Neural progenitor cell (in vitro differentiated cells): ENCODE measurements at regions not wholly inside any gene's neighbourhood (a gene's known extent, or its start where the extent isn't known, plus 50 kb on each side); places are given as distances from the start of the nearest gene placed in this dataset.

Experiments used
- DNase-seq: peaks from one replicate; pipeline ENCODE4 v3.0.0-alpha.2; 2016; ENCODE audit warnings: low spot score
- H2AFZ ChIP-seq: fragments of 200-600 bp; sonication (generic); replicated peaks from 2 replicates; pipeline ENCODE4 v1.6.1; 2016; ENCODE audit warnings: antibody characterized with exemption
- H3F3A ChIP-seq: fragments of 200-600 bp; sonication (generic); 2 replicates; pipeline ENCODE4 v1.6.1; 2016; ENCODE audit warnings: antibody characterized with exemption, low read depth
- H3K27ac ChIP-seq: fragments of 200-600 bp; sonication (generic); 2 replicates; pipeline ENCODE4 v1.5.1; 2016; ENCODE audit warnings: mild to moderate bottlenecking
- H3K27me3 ChIP-seq: fragments of 200-600 bp; sonication (generic); 2 replicates; pipeline ENCODE4 v1.6.1; 2016; ENCODE audit warnings: mild to moderate bottlenecking, moderate library complexity
- H3K36me3 ChIP-seq: fragments of 200-600 bp; sonication (generic); 2 replicates; pipeline ENCODE4 v1.5.1; 2016
- H3K4me1 ChIP-seq: fragments of 200-600 bp; sonication (generic); 2 replicates; pipeline ENCODE4 v1.6.1; 2016; ENCODE audit warnings: mixed run types
- H3K4me2 ChIP-seq: fragments of 200-600 bp; sonication (generic); 2 replicates; pipeline ENCODE4 v1.6.1; 2016
- H3K4me3 ChIP-seq: fragments of 200-600 bp; sonication (generic); 2 replicates; pipeline ENCODE4 v1.5.1; 2016
- H3K79me2 ChIP-seq: fragments of 200-600 bp; sonication (generic); 2 replicates; pipeline ENCODE4 v1.6.1; 2016; ENCODE audit warnings: low read depth
- H3K9ac ChIP-seq: fragments of 200-600 bp; sonication (generic); 2 replicates; pipeline ENCODE4 v1.6.1; 2016
- H3K9me3 ChIP-seq: fragments of 200-600 bp; sonication (generic); 2 replicates; pipeline ENCODE4 v1.5.1; 2016; ENCODE audit warnings: low read depth
- H4K20me1 ChIP-seq: fragments of 200-600 bp; sonication (generic); 2 replicates; pipeline ENCODE4 v1.6.1; 2016; ENCODE audit warnings: low read depth
- H3K27ac Mint-ChIP-seq: 3 replicates; pipeline ENCODE4 v1.8.0; 2021; ENCODE audit warnings: mixed read lengths
- H3K27me3 Mint-ChIP-seq: 2 replicates; pipeline ENCODE4 v1.8.0; 2022; ENCODE audit warnings: low read depth, mild to moderate bottlenecking, inconsistent platforms, moderate library complexity, mixed read lengths; ENCODE audit not compliant: insufficient read depth
- H3K36me3 Mint-ChIP-seq: 3 replicates; pipeline ENCODE4 v1.8.0; 2021; ENCODE audit warnings: mixed read lengths
- H3K4me1 Mint-ChIP-seq: 3 replicates; pipeline ENCODE4 v1.8.0; 2021; ENCODE audit warnings: mixed read lengths
- H3K4me3 Mint-ChIP-seq: 3 replicates; pipeline ENCODE4 v1.8.0; 2021; ENCODE audit warnings: mild to moderate bottlenecking, moderate library complexity, mixed read lengths
- H3K9me3 Mint-ChIP-seq: 3 replicates; pipeline ENCODE4 v1.8.0; 2020; ENCODE audit warnings: mixed read lengths
- CTCF ChIP-seq: fragments of 200-600 bp; sonication (generic); IDR thresholded peaks from 2 replicates; pipeline ENCODE4 v1.5.1; 2017; ENCODE audit warnings: antibody characterized with exemption, mild to moderate bottlenecking
- EZH2 ChIP-seq: fragments of 200-600 bp; sonication (generic); IDR thresholded peaks from 2 replicates; pipeline ENCODE4 v1.6.1; 2017; ENCODE audit warnings: antibody characterized with exemption, mild to moderate bottlenecking, moderate library complexity
- EZH2phosphoT487 ChIP-seq: fragments of 200-600 bp; sonication (generic); IDR thresholded peaks from 2 replicates; pipeline ENCODE4 v1.6.1; 2017; ENCODE audit warnings: antibody characterized with exemption

- Histone ChIP-seq H3K9ac (no peak overlapping the region), H3F3A (no peaks in the 10 kb centered on the region), H3K36me3 (no peaks in the 10 kb centered on the region), H3K4me2 (no peak overlapping the region), H3K4me1 (no peaks in the 10 kb centered on the region), H2AFZ (no peak overlapping the region), H4K20me1 (no peaks in the 10 kb centered on the region), H3K4me3 (no peak overlapping the region), H3K9me3 (no peaks in the 10 kb centered on the region), H3K27ac (no peak overlapping the region), H3K79me2 (no peaks in the 10 kb centered on the region), H3K27me3 (no peaks in the 10 kb centered on the region)
- no peak for TF ChIP-seq CTCF
- no peak for TF ChIP-seq EZH2phosphoT487
- no peak for TF ChIP-seq EZH2
- Mint-ChIP-seq H3K27me3 (peaks cover 2% of the 10 kb centered on the region), H3K36me3 (no peaks in the 10 kb centered on the region), H3K9me3 (no peaks in the 10 kb centered on the region), H3K4me3 (no peak overlapping the region), H3K4me1 (no peaks in the 10 kb centered on the region), H3K27ac (no peak overlapping the region)
- no peak for DNase-seq
Measured at GRCh38 chr13:38262211-38262610, 87.4 kb upstream of the UFM1 start.

GRCh38 chr13:38255600-38255999 lies 94.1 kb upstream of the UFM1 start:
- H3K4me1 Mint-ChIP-seq, result no peaks in the 10 kb centered on the region

GRCh38 chr13:38239874-38240273 lies 109.8 kb upstream of the UFM1 start:
- Histone ChIP-seq H3F3A (no peaks in the 10 kb centered on the region), H3K36me3 (no peaks in the 10 kb centered on the region), H3K79me2 (no peaks in the 10 kb centered on the region), H3K27me3 (no peaks in the 10 kb centered on the region), H3K27ac (no peak overlapping the region), H3K4me1 (no peaks in the 10 kb centered on the region), H3K9me3 (no peaks in the 10 kb centered on the region), H4K20me1 (no peaks in the 10 kb centered on the region), H3K4me3 (no peak overlapping the region), H3K4me2 (no peak overlapping the region), H3K9ac (no peak overlapping the region), H2AFZ (no peak overlapping the region)
- TF ChIP-seq EZH2 (no peak), CTCF (no peak), EZH2phosphoT487 (no peak)
- no peaks in the 10 kb centered on the region for H3K27me3 Mint-ChIP-seq
- no peak overlapping the region for H3K27ac Mint-ChIP-seq
- no peak overlapping the region for H3K4me3 Mint-ChIP-seq
- no peaks in the 10 kb centered on the region for H3K9me3 Mint-ChIP-seq
- no peaks in the 10 kb centered on the region for H3K4me1 Mint-ChIP-seq
- DNase-seq, result no peak
- H3K36me3 Mint-ChIP-seq, result no peaks in the 10 kb centered on the region

More at GRCh38 chr13:38255600-38255999, 94.1 kb upstream of the UFM1 start:
- Histone ChIP-seq H3F3A (no peaks in the 10 kb centered on the region), H3K79me2 (no peaks in the 10 kb centered on the region), H3K4me2 (no peak overlapping the region), H3K27me3 (no peaks in the 10 kb centered on the region), H3K9me3 (no peaks in the 10 kb centered on the region), H3K27ac (no peak overlapping the region), H3K36me3 (no peaks in the 10 kb centered on the region), H2AFZ (no peak overlapping the region), H3K4me3 (no peak overlapping the region), H4K20me1 (no peaks in the 10 kb centered on the region), H3K4me1 (no peaks in the 10 kb centered on the region), H3K9ac (no peak overlapping the region)
- no peaks in the 10 kb centered on the region for H3K27me3 Mint-ChIP-seq
- TF ChIP-seq CTCF, result no peak
- TF ChIP-seq EZH2phosphoT487, result no peak
- no peak for TF ChIP-seq EZH2
- H3K27ac Mint-ChIP-seq, result no peak overlapping the region
- H3K4me3 Mint-ChIP-seq, result no peak overlapping the region
- DNase-seq, result no peak
- no peaks in the 10 kb centered on the region for H3K36me3 Mint-ChIP-seq
- no peaks in the 10 kb centered on the region for H3K9me3 Mint-ChIP-seq

- no peaks in the 10 kb centered on the region for H3K36me3 Mint-ChIP-seq
Measured at GRCh38 chr13:38228322-38228721, 121.3 kb upstream of the UFM1 start.

More at GRCh38 chr13:38228322-38228721, 121.3 kb upstream of the UFM1 start:
- no peak for TF ChIP-seq EZH2
- no peak for TF ChIP-seq EZH2phosphoT487
- no peak for TF ChIP-seq CTCF
- H4K20me1 ChIP-seq, result no peaks in the 10 kb centered on the region
- H3K27ac ChIP-seq, result no peak overlapping the region
- H2AFZ ChIP-seq, result no peak overlapping the region
- no peak overlapping the region for H3K4me2 ChIP-seq
- Mint-ChIP-seq H3K4me1 (no peaks in the 10 kb centered on the region), H3K27ac (no peak overlapping the region), H3K9me3 (no peaks in the 10 kb centered on the region), H3K27me3 (no peaks in the 10 kb centered on the region), H3K4me3 (no peak overlapping the region)
- H3K36me3 ChIP-seq, result no peaks in the 10 kb centered on the region
- no peaks in the 10 kb centered on the region for H3K9me3 ChIP-seq
- no peak overlapping the region for H3K9ac ChIP-seq
- no peaks in the 10 kb centered on the region for H3K27me3 ChIP-seq
- no peaks in the 10 kb centered on the region for H3K79me2 ChIP-seq
- no peak for DNase-seq
- no peaks in the 10 kb centered on the region for H3K4me1 ChIP-seq
- no peaks in the 10 kb centered on the region for H3F3A ChIP-seq
- H3K4me3 ChIP-seq, result no peak overlapping the region
